ENCODE measurements at regions not wholly inside any gene's neighbourhood (a gene's known extent, or its start where the extent isn't known, plus 50 kb on each side); places are given as distances from the start of the nearest gene placed in this dataset.
"Not testable (repeated sequence)": the region's sequence is repeated elsewhere in the genome, so short reads cannot be mapped to it uniquely, and the experiment has no call there.

- not testable (repeated sequence) for H3K27ac ChIP-seq (ENCODE audit: low read depth, low read length); H3K4me1 ChIP-seq (ENCODE audit: control insufficient read depth, insufficient read depth, low read length); H3K36me3 ChIP-seq (ENCODE audit: control insufficient read depth, insufficient read depth, low read length); H3K9me3 ChIP-seq (ENCODE audit: control insufficient read depth, insufficient read depth, low read length); H3K4me3 ChIP-seq (ENCODE audit: low read depth, low read length); DNase-seq (ENCODE audit: low read depth in 4 of 6, low spot score in 6 of 6)
- no CpG with 5 or more reads among the region's 9 CpGs for WGBS (ENCODE audit: insufficient coverage)
- peaks cover 48% of the 10 kb centered on the region for H3K27me3 ChIP-seq (ENCODE audit: control insufficient read depth, insufficient read depth, low read length)
Observed at GRCh38 chr6:26749759-26750126, 90.2 kb upstream of the ZNF322 start.

GRCh38 chr6:26754212-26754611 is 94.7 kb upstream of the ZNF322 start:
- Histone ChIP-seq H3K27ac (ENCODE audit: low read depth, low read length) (no peak overlapping the region), H3K27me3 (ENCODE audit: control insufficient read depth, insufficient read depth, low read length) (peaks cover 46% of the 10 kb centered on the region), H3K36me3 (ENCODE audit: control insufficient read depth, insufficient read depth, low read length) (no peaks in the 10 kb centered on the region), H3K9me3 (ENCODE audit: control insufficient read depth, insufficient read depth, low read length) (no peaks in the 10 kb centered on the region), H3K4me1 (ENCODE audit: control insufficient read depth, insufficient read depth, low read length) (no peaks in the 10 kb centered on the region), H3K4me3 (ENCODE audit: low read depth, low read length) (no peak overlapping the region)
- no CpG with 5 or more reads among the region's 15 CpGs for WGBS (ENCODE audit: insufficient coverage)
- no peak for DNase-seq (ENCODE audit: low read depth in 4 of 6, low spot score in 6 of 6)

- H3K9me3 ChIP-seq (ENCODE audit: control insufficient read depth, insufficient read depth, low read length); DNase-seq (ENCODE audit: low read depth in 4 of 6, low spot score in 6 of 6); H3K27ac ChIP-seq (ENCODE audit: low read depth, low read length); H3K4me3 ChIP-seq (ENCODE audit: low read depth, low read length); H3K36me3 ChIP-seq (ENCODE audit: control insufficient read depth, insufficient read depth, low read length); H3K4me1 ChIP-seq (ENCODE audit: control insufficient read depth, insufficient read depth, low read length): not testable (repeated sequence)
- WGBS (ENCODE audit: insufficient coverage): no CpG with 5 or more reads among the region's 20 CpGs
- peaks cover 47% of the 10 kb centered on the region for H3K27me3 ChIP-seq (ENCODE audit: control insufficient read depth, insufficient read depth, low read length)
Observed at GRCh38 chr6:26754801-26755200, 95.3 kb upstream of the ZNF322 start.

- not testable (repeated sequence) for DNase-seq (ENCODE audit: low read depth in 4 of 6, low spot score in 6 of 6); H3K9me3 ChIP-seq (ENCODE audit: control insufficient read depth, insufficient read depth, low read length); H3K36me3 ChIP-seq (ENCODE audit: control insufficient read depth, insufficient read depth, low read length); H3K4me3 ChIP-seq (ENCODE audit: low read depth, low read length); H3K4me1 ChIP-seq (ENCODE audit: control insufficient read depth, insufficient read depth, low read length); H3K27ac ChIP-seq (ENCODE audit: low read depth, low read length)
- peaks cover 44% of the 10 kb centered on the region for H3K27me3 ChIP-seq (ENCODE audit: control insufficient read depth, insufficient read depth, low read length)
- no CpG with 5 or more reads among the region's 29 CpGs for WGBS (ENCODE audit: insufficient coverage)
Observed at GRCh38 chr6:26756067-26756805, 96.7 kb upstream of the ZNF322 start.

- H3K27ac ChIP-seq (ENCODE audit: low read depth, low read length); H3K9me3 ChIP-seq (ENCODE audit: control insufficient read depth, insufficient read depth, low read length); H3K4me3 ChIP-seq (ENCODE audit: low read depth, low read length); H3K27me3 ChIP-seq (ENCODE audit: control insufficient read depth, insufficient read depth, low read length); DNase-seq (ENCODE audit: low read depth in 4 of 6, low spot score in 6 of 6); H3K4me1 ChIP-seq (ENCODE audit: control insufficient read depth, insufficient read depth, low read length); H3K36me3 ChIP-seq (ENCODE audit: control insufficient read depth, insufficient read depth, low read length): not testable (repeated sequence)
- WGBS (ENCODE audit: insufficient coverage): no CpG with 5 or more reads among the region's 36 CpGs
Observed at GRCh38 chr6:26766203-26766902, 106.8 kb upstream of the ZNF322 start.

- H3K27me3 ChIP-seq (ENCODE audit: control insufficient read depth, insufficient read depth, low read length); H3K4me3 ChIP-seq (ENCODE audit: low read depth, low read length); DNase-seq (ENCODE audit: low read depth in 4 of 6, low spot score in 6 of 6); H3K9me3 ChIP-seq (ENCODE audit: control insufficient read depth, insufficient read depth, low read length); H3K27ac ChIP-seq (ENCODE audit: low read depth, low read length); H3K4me1 ChIP-seq (ENCODE audit: control insufficient read depth, insufficient read depth, low read length); H3K36me3 ChIP-seq (ENCODE audit: control insufficient read depth, insufficient read depth, low read length): not testable (repeated sequence)
- no CpG with 5 or more reads among the region's 31 CpGs for WGBS (ENCODE audit: insufficient coverage)
Observed at GRCh38 chr6:26770941-26771666, 111.6 kb upstream of the ZNF322 start.

- H3K27me3 ChIP-seq (ENCODE audit: control insufficient read depth, insufficient read depth, low read length); H3K4me1 ChIP-seq (ENCODE audit: control insufficient read depth, insufficient read depth, low read length); H3K36me3 ChIP-seq (ENCODE audit: control insufficient read depth, insufficient read depth, low read length); H3K9me3 ChIP-seq (ENCODE audit: control insufficient read depth, insufficient read depth, low read length); H3K27ac ChIP-seq (ENCODE audit: low read depth, low read length); H3K4me3 ChIP-seq (ENCODE audit: low read depth, low read length); DNase-seq (ENCODE audit: low read depth in 4 of 6, low spot score in 6 of 6): not testable (repeated sequence)
- no CpG with 5 or more reads among the region's 12 CpGs for WGBS (ENCODE audit: insufficient coverage)
Observed at GRCh38 chr6:26773414-26773813, 113.9 kb upstream of the ZNF322 start.

GRCh38 chr6:26780563-26780962 is 121.0 kb upstream of the ZNF322 start:
- H3K36me3 ChIP-seq (ENCODE audit: control insufficient read depth, insufficient read depth, low read length); H3K27me3 ChIP-seq (ENCODE audit: control insufficient read depth, insufficient read depth, low read length); DNase-seq (ENCODE audit: low read depth in 4 of 6, low spot score in 6 of 6); H3K27ac ChIP-seq (ENCODE audit: low read depth, low read length); H3K9me3 ChIP-seq (ENCODE audit: control insufficient read depth, insufficient read depth, low read length); H3K4me1 ChIP-seq (ENCODE audit: control insufficient read depth, insufficient read depth, low read length); H3K4me3 ChIP-seq (ENCODE audit: low read depth, low read length): not testable (repeated sequence)
- WGBS (ENCODE audit: insufficient coverage): no CpG with 5 or more reads among the region's 21 CpGs

- not testable (repeated sequence) for H3K36me3 ChIP-seq (ENCODE audit: control insufficient read depth, insufficient read depth, low read length); H3K27me3 ChIP-seq (ENCODE audit: control insufficient read depth, insufficient read depth, low read length); H3K4me1 ChIP-seq (ENCODE audit: control insufficient read depth, insufficient read depth, low read length); DNase-seq (ENCODE audit: low read depth in 4 of 6, low spot score in 6 of 6); H3K27ac ChIP-seq (ENCODE audit: low read depth, low read length); H3K4me3 ChIP-seq (ENCODE audit: low read depth, low read length); H3K9me3 ChIP-seq (ENCODE audit: control insufficient read depth, insufficient read depth, low read length)
- WGBS (ENCODE audit: insufficient coverage): no CpG with 5 or more reads among the region's 10 CpGs
Observed at GRCh38 chr6:26795474-26796307, 136.1 kb upstream of the ZNF322 start.

Measured in spinal cord (tissue), 9 donors.